ENCODE measurements at regions not wholly inside any gene's neighbourhood (a gene's known extent, or its start where the extent isn't known, plus 50 kb on each side); places are given as distances from the start of the nearest gene placed in this dataset.

GRCh38 chr5:171617266-171617665 is 168.4 kb upstream of the SMIM23 start:
- no peaks in the 10 kb centered on the region for H3K9me3 ChIP-seq
- no peak overlapping the region for H3K27ac ChIP-seq
- H3K4me1 ChIP-seq, result no peaks in the 10 kb centered on the region
- no peak overlapping the region for H3K4me3 ChIP-seq
- intact Hi-C loops (cut with DNase I; ENCODE audit: low total_unique reads), result no loop called here
- no peak for TF ChIP-seq CTCF (IDR thresholded peaks at IDR 0.05)
- no peaks in the 10 kb centered on the region for H3K36me3 ChIP-seq
- DNase-seq, result no peak
- H3K27me3 ChIP-seq, result peaks cover 0 to 40% of the 10 kb centered on the region in 2 donors

- intact Hi-C loops (cut with DNase I; ENCODE audit: low total_unique reads), result no loop called here
These were observed 167.6 kb upstream of the SMIM23 start for GRCh38 chr5:171617817-171618591.

GRCh38 chr5:171619196-171619595 is 166.4 kb upstream of the SMIM23 start:
- H3K27ac ChIP-seq, result no peak overlapping the region
- H3K4me3 ChIP-seq, result no peak overlapping the region
- DNase-seq, result no peak
- intact Hi-C loops (cut with DNase I; ENCODE audit: low total_unique reads), result no loop called here
- no peaks in the 10 kb centered on the region for H3K4me1 ChIP-seq
- TF ChIP-seq CTCF (IDR thresholded peaks at IDR 0.05), result no peak
- no peaks in the 10 kb centered on the region for H3K9me3 ChIP-seq
- H3K27me3 ChIP-seq, result peaks cover 0 to 31% of the 10 kb centered on the region in 2 donors
- no peaks in the 10 kb centered on the region for H3K36me3 ChIP-seq

More at GRCh38 chr5:171617817-171618591, 167.6 kb upstream of the SMIM23 start:
- Histone ChIP-seq H3K4me3 (no peak overlapping the region), H3K4me1 (no peaks in the 10 kb centered on the region), H3K36me3 (no peaks in the 10 kb centered on the region), H3K27me3 (peaks cover 0 to 39% of the 10 kb centered on the region in 2 donors), H3K27ac (no peak overlapping the region), H3K9me3 (no peaks in the 10 kb centered on the region)
- no peak for TF ChIP-seq CTCF (IDR thresholded peaks at IDR 0.05)
- no peak for DNase-seq

GRCh38 chr5:171619744-171620143 is 165.9 kb upstream of the SMIM23 start:
- TF ChIP-seq CTCF (IDR thresholded peaks at IDR 0.05), result no peak
- no peak for DNase-seq
- intact Hi-C loops (cut with DNase I; ENCODE audit: low total_unique reads), result no loop called here
- Histone ChIP-seq H3K4me3 (no peak overlapping the region), H3K9me3 (no peaks in the 10 kb centered on the region), H3K36me3 (no peaks in the 10 kb centered on the region), H3K27me3 (peaks cover 0 to 25% of the 10 kb centered on the region in 2 donors), H3K27ac (no peak overlapping the region), H3K4me1 (no peaks in the 10 kb centered on the region)

- intact Hi-C loops (cut with DNase I; ENCODE audit: low total_unique reads), result no loop called here
- no peak for DNase-seq
- no peak for TF ChIP-seq CTCF (IDR thresholded peaks at IDR 0.05)
These were observed 163.6 kb upstream of the SMIM23 start for GRCh38 chr5:171622010-171622409.

More at GRCh38 chr5:171622010-171622409, 163.6 kb upstream of the SMIM23 start:
- no peaks in the 10 kb centered on the region for H3K9me3 ChIP-seq
- peaks cover 0 to 11% of the 10 kb centered on the region in 2 donors for H3K27me3 ChIP-seq
- no peaks in the 10 kb centered on the region for H3K4me1 ChIP-seq
- H3K27ac ChIP-seq, result no peak overlapping the region
- H3K4me3 ChIP-seq, result no peak overlapping the region
- H3K36me3 ChIP-seq, result no peaks in the 10 kb centered on the region

All from tibial artery (tissue), 4 donors.